ENCODE measurements at regions not wholly inside any gene's neighbourhood (a gene's known extent, or its start where the extent isn't known, plus 50 kb on each side); places are given as distances from the start of the nearest gene placed in this dataset. TPM values are rescaled to one million over a fixed set of nuclear protein-coding genes. Genes with fewer than 3 reads are reported as not detected.

DNA sequence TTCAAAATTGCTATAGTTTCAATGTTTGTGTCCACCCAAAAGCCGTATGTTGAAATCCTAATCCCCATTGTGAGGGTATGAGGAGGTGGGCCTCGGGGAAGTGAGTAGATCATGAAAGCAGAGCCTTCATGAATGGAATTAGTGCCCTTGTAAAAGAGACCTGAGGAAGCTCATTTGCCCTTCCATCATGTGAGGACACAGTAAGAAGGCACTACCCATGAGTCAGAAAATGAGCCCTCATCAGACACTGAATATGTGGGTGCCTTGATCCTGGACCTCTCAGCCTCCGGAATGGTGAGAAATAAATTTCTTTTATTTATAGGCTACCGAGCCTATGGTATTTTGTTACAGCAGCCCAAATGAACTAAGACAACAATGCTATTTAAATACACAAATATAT lies 57.7 kb upstream of the EFHC2 start:
- Histone ChIP-seq H4K20me1 (ENCODE audit: low read depth) (no peaks in the 10 kb centered on the region), H3K79me2 (ENCODE audit: low read depth) (no peaks in the 10 kb centered on the region), H3K9ac (no peak overlapping the region), H3F3A (ENCODE audit: low read depth) (no peaks in the 10 kb centered on the region), H3K27ac (no peak overlapping the region), H3K4me2 (no peak overlapping the region), H3K4me1 (peaks cover 3% of the 10 kb centered on the region), H3K9me3 (ENCODE audit: low read depth) (no peaks in the 10 kb centered on the region), H2AFZ (replicated peaks) (no peak overlapping the region), H3K27me3 (no peaks in the 10 kb centered on the region), H3K4me3 (no peak overlapping the region), H3K36me3 (no peaks in the 10 kb centered on the region)
- no peak for DNase-seq (ENCODE audit: low spot score)
- Mint-ChIP-seq H3K27ac (no peak overlapping the region), H3K27me3 (ENCODE audit: insufficient read depth, low read depth) (no peaks in the 10 kb centered on the region), H3K4me1 (no peaks in the 10 kb centered on the region), H3K9me3 (peaks cover 8% of the 10 kb centered on the region), H3K4me3 (no peak overlapping the region), H3K36me3 (no peaks in the 10 kb centered on the region)
- TF ChIP-seq EZH2phosphoT487 (IDR thresholded peaks at IDR 0.05) (no peak), EZH2 (IDR thresholded peaks at IDR 0.05) (no peak)
- TF ChIP-seq, protein P1, sequence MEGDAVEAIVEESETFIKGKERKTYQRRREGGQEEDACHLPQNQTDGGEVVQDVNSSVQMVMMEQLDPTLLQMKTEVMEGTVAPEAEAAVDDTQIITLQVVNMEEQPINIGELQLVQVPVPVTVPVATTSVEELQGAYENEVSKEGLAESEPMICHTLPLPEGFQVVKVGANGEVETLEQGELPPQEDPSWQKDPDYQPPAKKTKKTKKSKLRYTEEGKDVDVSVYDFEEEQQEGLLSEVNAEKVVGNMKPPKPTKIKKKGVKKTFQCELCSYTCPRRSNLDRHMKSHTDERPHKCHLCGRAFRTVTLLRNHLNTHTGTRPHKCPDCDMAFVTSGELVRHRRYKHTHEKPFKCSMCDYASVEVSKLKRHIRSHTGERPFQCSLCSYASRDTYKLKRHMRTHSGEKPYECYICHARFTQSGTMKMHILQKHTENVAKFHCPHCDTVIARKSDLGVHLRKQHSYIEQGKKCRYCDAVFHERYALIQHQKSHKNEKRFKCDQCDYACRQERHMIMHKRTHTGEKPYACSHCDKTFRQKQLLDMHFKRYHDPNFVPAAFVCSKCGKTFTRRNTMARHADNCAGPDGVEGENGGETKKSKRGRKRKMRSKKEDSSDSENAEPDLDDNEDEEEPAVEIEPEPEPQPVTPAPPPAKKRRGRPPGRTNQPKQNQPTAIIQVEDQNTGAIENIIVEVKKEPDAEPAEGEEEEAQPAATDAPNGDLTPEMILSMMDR (IDR thresholded peaks at IDR 0.05) = no peak

GRCh38 chrX:44400588-44400987 lies 57.1 kb upstream of the EFHC2 start:
- Histone ChIP-seq H3K4me2 (no peak overlapping the region), H3K27ac (no peak overlapping the region), H3K79me2 (ENCODE audit: low read depth) (no peaks in the 10 kb centered on the region), H3K4me3 (no peak overlapping the region), H3K9ac (no peak overlapping the region), H4K20me1 (ENCODE audit: low read depth) (no peaks in the 10 kb centered on the region), H3F3A (ENCODE audit: low read depth) (no peaks in the 10 kb centered on the region), H2AFZ (replicated peaks) (no peak overlapping the region), H3K9me3 (ENCODE audit: low read depth) (no peaks in the 10 kb centered on the region), H3K27me3 (no peaks in the 10 kb centered on the region), H3K36me3 (no peaks in the 10 kb centered on the region), H3K4me1 (peaks cover 3% of the 10 kb centered on the region)
- no peak overlapping the region for H3K27ac Mint-ChIP-seq
- no peak overlapping the region for H3K4me3 Mint-ChIP-seq
- no peaks in the 10 kb centered on the region for H3K36me3 Mint-ChIP-seq
- TF ChIP-seq EZH2phosphoT487 (IDR thresholded peaks at IDR 0.05) (no peak), EZH2 (IDR thresholded peaks at IDR 0.05) (no peak)
- TF ChIP-seq, protein P1 (IDR thresholded peaks at IDR 0.05) = no peak
- DNase-seq (ENCODE audit: low spot score) = no peak
- peaks cover 8% of the 10 kb centered on the region for H3K9me3 Mint-ChIP-seq
- H3K4me1 Mint-ChIP-seq = no peaks in the 10 kb centered on the region
- H3K27me3 Mint-ChIP-seq (ENCODE audit: insufficient read depth, low read depth) = no peaks in the 10 kb centered on the region

DNA sequence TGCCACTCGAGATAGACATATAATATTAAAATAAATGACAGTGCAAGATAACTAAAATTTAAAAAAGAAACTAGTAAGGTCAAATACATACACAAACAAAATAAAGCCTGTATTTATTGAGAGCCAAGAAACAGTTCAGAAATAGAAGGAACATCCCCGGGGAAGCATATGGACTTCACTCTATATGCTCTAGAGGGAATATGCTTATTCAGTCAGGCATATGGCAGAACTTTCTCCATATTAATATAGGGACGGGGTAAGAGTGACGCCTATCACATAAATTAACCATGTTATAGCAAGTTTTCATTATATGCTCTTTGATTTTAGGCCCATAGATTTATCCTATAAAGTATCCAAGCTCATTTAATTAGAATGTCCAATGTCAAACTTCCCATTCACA lies 56.7 kb upstream of the EFHC2 start:
- Histone ChIP-seq H4K20me1 (ENCODE audit: low read depth) (no peaks in the 10 kb centered on the region), H2AFZ (replicated peaks) (no peak overlapping the region), H3F3A (ENCODE audit: low read depth) (no peaks in the 10 kb centered on the region), H3K27ac (no peak overlapping the region), H3K9ac (no peak overlapping the region), H3K79me2 (ENCODE audit: low read depth) (no peaks in the 10 kb centered on the region), H3K27me3 (no peaks in the 10 kb centered on the region), H3K4me1 (peaks cover 3% of the 10 kb centered on the region), H3K4me2 (no peak overlapping the region), H3K4me3 (no peak overlapping the region), H3K9me3 (ENCODE audit: low read depth) (no peaks in the 10 kb centered on the region), H3K36me3 (no peaks in the 10 kb centered on the region)
- Mint-ChIP-seq H3K9me3 (peaks cover 8% of the 10 kb centered on the region), H3K27ac (no peak overlapping the region), H3K27me3 (ENCODE audit: insufficient read depth, low read depth) (no peaks in the 10 kb centered on the region), H3K4me1 (no peaks in the 10 kb centered on the region), H3K36me3 (no peaks in the 10 kb centered on the region), H3K4me3 (no peak overlapping the region)
- DNase-seq (ENCODE audit: low spot score) = no peak
- TF ChIP-seq EZH2phosphoT487 (IDR thresholded peaks at IDR 0.05) (no peak), EZH2 (IDR thresholded peaks at IDR 0.05) (no peak)
- TF ChIP-seq, protein P1 (IDR thresholded peaks at IDR 0.05) = no peak

Small RNA genes lying in the stretch of these regions (small RNA-seq; reads per million reads assigned to genes)
- not detected for gene RF00019
